LNCAP (cell line): ENCODE measurements at regions not wholly inside any gene's neighbourhood (a gene's known extent, or its start where the extent isn't known, plus 50 kb on each side); places are given as distances from the start of the nearest gene placed in this dataset.

Experiments
- CTCF ChIP-seq: fragments of 450-650 bp; IDR thresholded peaks from 2 replicates; pipeline ENCODE4 v1.5.1; 2017; ENCODE audit warnings: mild to moderate bottlenecking

- no peak for TF ChIP-seq CTCF
Observed at GRCh38 chr7:41028580-41028979, 674.3 kb downstream of the INHBA start.

- TF ChIP-seq CTCF: no peak
Observed at GRCh38 chr7:41027428-41028115, 675.3 kb downstream of the INHBA start.

- TF ChIP-seq CTCF: no peak
Observed at GRCh38 chr7:41024126-41024525, 678.8 kb downstream of the INHBA start.

DNA sequence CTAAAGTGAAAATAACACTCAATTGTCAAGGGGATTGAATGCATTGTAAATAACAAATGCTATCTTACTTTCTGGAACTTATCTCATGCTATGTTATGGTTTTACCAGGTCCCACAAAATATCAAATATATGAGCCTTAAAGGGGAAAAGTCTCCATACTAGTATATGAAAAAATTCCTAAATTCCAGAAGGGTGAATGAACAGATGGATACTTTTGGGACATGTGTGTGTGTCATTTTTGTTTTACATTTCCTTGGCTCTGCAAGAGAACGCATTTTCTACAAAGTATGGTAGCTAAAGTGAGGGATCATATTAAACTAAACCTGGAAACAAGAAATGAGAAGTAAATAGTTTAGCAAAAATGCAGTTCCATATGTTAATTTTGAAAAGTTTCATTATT lies 682.8 kb downstream of the INHBA start:
- TF ChIP-seq CTCF: no peak

DNA sequence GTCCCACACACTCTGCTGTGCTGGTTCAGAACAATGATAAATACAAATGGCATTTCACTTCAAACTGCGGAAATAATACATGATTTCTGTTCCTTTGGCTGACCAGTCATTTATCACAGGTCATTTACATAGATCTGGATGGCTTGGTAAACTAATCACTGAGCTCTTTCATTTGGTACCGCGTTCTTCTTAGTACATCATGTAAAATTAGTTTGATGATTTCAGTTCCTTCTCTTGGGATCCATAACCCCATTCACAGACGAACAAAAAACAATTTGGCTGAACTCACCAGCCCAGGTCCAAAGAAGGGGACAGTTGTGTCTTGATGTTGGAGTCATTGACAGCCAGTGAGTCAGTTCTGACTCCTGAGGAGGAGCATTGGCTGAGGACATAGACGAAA lies 689.8 kb downstream of the INHBA start:
- TF ChIP-seq CTCF: no peak

GRCh38 chr7:41012041-41012440 lies 690.8 kb downstream of the INHBA start:
- no peak for TF ChIP-seq CTCF

- no peak for TF ChIP-seq CTCF
Observed at GRCh38 chr7:41010967-41011366, 691.9 kb downstream of the INHBA start.

- no peak for TF ChIP-seq CTCF
Observed at GRCh38 chr7:41010418-41010817, 692.5 kb downstream of the INHBA start.
